HG03521 (cell line): ENCODE measurements at regions not wholly inside any gene's neighbourhood (a gene's known extent, or its start where the extent isn't known, plus 50 kb on each side); places are given as distances from the start of the nearest gene placed in this dataset.

Source experiments
- ATAC-seq: cut with Tn5 transposase; IDR thresholded peaks from one replicate; pipeline ENCODE4 v1.9.1; 2021; ENCODE audit warnings: mild to moderate bottlenecking, moderate library complexity; ENCODE audit not compliant: unreplicated experiment

DNA sequence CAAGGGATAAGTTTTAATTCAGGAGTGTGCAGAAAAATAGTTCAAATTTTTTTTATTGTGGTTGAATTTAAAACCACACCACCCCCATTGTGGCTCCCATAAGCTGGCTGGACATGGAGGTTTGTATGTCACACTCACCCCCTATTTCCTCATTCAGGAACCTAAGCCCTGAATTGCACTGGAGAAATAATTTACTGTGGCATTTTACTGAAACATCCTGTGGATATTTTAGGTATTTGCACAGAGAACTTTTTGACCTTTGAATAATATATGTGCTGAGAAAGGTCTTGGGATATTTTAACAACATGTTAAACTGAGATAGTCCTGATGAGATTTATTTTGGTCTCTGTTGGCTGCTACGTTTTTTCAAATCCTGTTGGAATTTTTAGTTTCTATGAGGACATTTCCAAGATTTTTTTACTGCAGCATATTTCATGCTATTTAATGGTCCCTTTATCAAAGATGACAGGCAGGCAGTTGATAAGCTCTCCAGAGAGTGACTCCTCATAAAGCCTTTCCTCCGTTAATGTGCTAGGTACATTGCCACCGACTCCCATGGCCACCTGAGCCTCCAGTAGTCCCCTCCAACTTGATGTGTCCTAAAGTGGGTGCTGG, 51.2 kb upstream of the PALM2AKAP2 start:
- ATAC-seq = no peak

DNA sequence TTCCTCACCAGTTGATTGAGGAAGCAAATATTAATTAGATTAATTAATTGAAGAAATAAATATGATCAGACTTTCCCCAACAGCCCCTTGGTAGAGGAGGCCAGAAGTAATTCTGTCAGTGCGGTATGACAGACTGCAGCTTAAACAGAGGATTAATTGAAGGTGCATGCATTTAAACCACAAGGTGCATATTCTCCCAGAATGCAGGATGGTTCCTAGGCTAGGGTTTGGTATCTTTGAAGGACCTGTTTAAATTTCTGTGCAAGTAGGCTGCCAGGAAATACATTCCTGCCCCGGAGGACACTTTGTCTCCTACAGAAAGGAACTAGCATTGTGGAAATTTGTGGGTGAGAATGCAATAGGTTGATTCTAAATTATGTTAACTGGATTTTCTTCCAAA, 50.5 kb upstream of the PALM2AKAP2 start:
- ATAC-seq = no peak
